Spleen (tissue), 7 donors: ENCODE measurements at regions not wholly inside any gene's neighbourhood (a gene's known extent, or its start where the extent isn't known, plus 50 kb on each side); places are given as distances from the start of the nearest gene placed in this dataset.

ENCODE experiments used
- CTCF ChIP-seq, 11 experiments: fragments of 200-600 bp in 7 of 11; fragments of 450-650 bp in 4 of 11; sonication (generic) in 4 of 11; IDR thresholded peaks in 8 of 11; conservative IDR thresholded peaks in 3 of 11; 1 replicate in 7 of 11; 2 replicates in 4 of 11; pipeline versions ENCODE4 v1.4.0 to v1.8.0; 2016 to 2021; ENCODE audit warnings: antibody characterized with exemption in 11 of 11, inconsistent platforms in 4 of 11, mild to moderate bottlenecking in 1 of 11
- POLR2A ChIP-seq, 3 donors: fragments of 450-650 bp; IDR thresholded peaks; one replicate each; pipeline ENCODE4 v1.5.1; 2017; ENCODE audit warnings: antibody characterized with exemption in 3 of 3, mild to moderate bottlenecking in 1 of 3
- POLR2AphosphoS5 ChIP-seq, 3 donors: sonication (generic); formaldehyde crosslinking; IDR thresholded peaks; one replicate each; pipeline ENCODE4 v1.5.1; 2017; ENCODE audit warnings: antibody characterized with exemption in 3 of 3
- donor health status: DM: no; HTN: no; CAD: no; lungs with moderate emphysema.
- donor health status: DM: no; HTN: no; CAD: no.
- donor health status: DM: no; HTN: no; CAD: no.

- TF ChIP-seq CTCF (IDR thresholded peaks at IDR 0.05 in 8 of 11, conservative IDR thresholded peaks at IDR 0.05 in 3 of 11), result no peak
- no peak for TF ChIP-seq POLR2AphosphoS5 (IDR thresholded peaks at IDR 0.05)
- TF ChIP-seq POLR2A (IDR thresholded peaks at IDR 0.05), result no peak
Measured at GRCh38 chr2:4020153-4020552, 316.8 kb downstream of the DCDC2C start.
